DOHH2 (cell line): ENCODE measurements at regions not wholly inside any gene's neighbourhood (a gene's known extent, or its start where the extent isn't known, plus 50 kb on each side); places are given as distances from the start of the nearest gene placed in this dataset.

ENCODE experiments used
- H3F3A ChIP-seq: fragments of 200-600 bp; sonication (generic), shearing (Covaris generic); 2 replicates; pipeline ENCODE4 v1.6.0; 2016; ENCODE audit warnings: antibody characterized with exemption, mild to moderate bottlenecking; ENCODE audit not compliant: control insufficient read depth, insufficient read depth
- H3K27ac ChIP-seq: fragments of 200-600 bp; sonication (generic); 2 replicates; pipeline ENCODE4 v1.5.1; 2014; ENCODE audit warnings: low read depth, mild to moderate bottlenecking, low read length, moderate library complexity
- H3K27me3 ChIP-seq: fragments of 200-600 bp; sonication (generic); 2 replicates; pipeline ENCODE4 v1.6.1; 2014; ENCODE audit warnings: mild to moderate bottlenecking, low read length, mixed read lengths; ENCODE audit not compliant: control insufficient read depth
- H3K36me3 ChIP-seq: fragments of 200-600 bp; sonication (generic); 2 replicates; pipeline ENCODE4 v1.6.1; 2014; ENCODE audit warnings: mild to moderate bottlenecking, low read length, moderate library complexity, mixed read lengths; ENCODE audit not compliant: control insufficient read depth
- H3K4me1 ChIP-seq: fragments of 200-600 bp; sonication (generic); 2 replicates; pipeline ENCODE4 v1.6.1; 2014; ENCODE audit warnings: mild to moderate bottlenecking, low read length, mixed read lengths; ENCODE audit not compliant: control insufficient read depth
- H3K4me2 ChIP-seq: fragments of 200-600 bp; sonication (generic); 2 replicates; pipeline ENCODE4 v1.6.0; 2014; ENCODE audit warnings: mild to moderate bottlenecking, low read length, moderate library complexity
- H3K4me3 ChIP-seq: fragments of 200-600 bp; sonication (generic); 2 replicates; pipeline ENCODE4 v1.5.1; 2014; ENCODE audit warnings: mild to moderate bottlenecking, low read length, mixed read lengths
- H3K79me2 ChIP-seq: fragments of 200-600 bp; sonication (generic); 2 replicates; pipeline ENCODE4 v1.6.1; 2014; ENCODE audit warnings: mild to moderate bottlenecking, low read length, mixed read lengths; ENCODE audit not compliant: control insufficient read depth
- H3K9me2 ChIP-seq: fragments of 200-600 bp; sonication (generic); replicated peaks from 2 replicates; pipeline ENCODE4 v1.6.1; 2014; ENCODE audit warnings: mild to moderate bottlenecking, low read length, mixed read lengths; ENCODE audit not compliant: control insufficient read depth
- H3K9me3 ChIP-seq: fragments of 200-600 bp; sonication (generic); 2 replicates; pipeline ENCODE4 v1.6.1; 2014; ENCODE audit warnings: antibody characterized with exemption, low read length, mixed read lengths; ENCODE audit not compliant: control insufficient read depth, insufficient read depth
- H4K20me1 ChIP-seq: fragments of 200-600 bp; sonication (generic); 2 replicates; pipeline ENCODE4 v1.6.0; 2014; ENCODE audit warnings: low read depth, mild to moderate bottlenecking, antibody characterized with exemption, low read length, moderate library complexity; ENCODE audit not compliant: control insufficient read depth, insufficient read depth
- EZH2phosphoT487 ChIP-seq: fragments of 200-600 bp; sonication (generic); IDR thresholded peaks from 2 replicates; pipeline ENCODE4 v1.6.1; 2017; ENCODE audit warnings: borderline replicate concordance, mild to moderate bottlenecking, antibody characterized with exemption, low read length, moderate library complexity, mixed read lengths
- TF ChIP-seq, protein P1 (sequence below): fragments of 200-600 bp; sonication (generic); IDR thresholded peaks from one replicate; pipeline ENCODE4 v1.5.1; 2014; ENCODE audit warnings: antibody characterized with exemption, mild to moderate bottlenecking, low read depth, low read length; ENCODE audit not compliant: poor library complexity, severe bottlenecking

DNA sequence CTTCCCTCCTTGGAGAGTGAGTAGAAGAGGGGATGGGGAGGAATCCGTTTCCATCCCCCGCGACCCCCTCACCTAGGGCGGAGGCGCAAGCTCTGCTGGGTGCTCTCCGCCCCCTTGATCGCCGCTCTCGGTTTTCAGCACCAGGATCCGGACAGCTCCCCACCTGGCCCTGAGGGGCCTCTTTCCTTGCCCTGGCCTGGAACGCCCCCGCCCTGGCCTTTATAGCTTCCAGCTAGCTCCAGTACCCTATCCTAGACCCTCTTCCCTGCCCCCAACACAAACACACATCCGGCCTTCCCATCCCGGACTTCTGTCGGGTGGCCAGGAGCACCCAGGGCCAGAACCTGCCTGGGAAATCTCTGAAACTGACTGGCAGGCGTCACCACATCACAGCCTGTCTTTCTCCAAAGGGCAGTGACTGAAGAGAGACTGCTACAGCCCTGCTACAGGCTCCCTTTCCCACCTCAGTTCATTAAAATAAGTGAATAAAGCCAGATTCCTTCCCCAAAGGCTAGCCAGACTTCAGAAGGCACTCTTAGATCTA, 72.3 kb upstream of the LEP start:
- no peaks in the 10 kb centered on the region for H3K79me2 ChIP-seq
- no peaks in the 10 kb centered on the region for H3K9me2 ChIP-seq
- H3K9me3 ChIP-seq: no peaks in the 10 kb centered on the region
- no peak overlapping the region for H3K4me3 ChIP-seq
- peaks cover 15% of the 10 kb centered on the region for H3K4me1 ChIP-seq
- peaks cover 50% of the 10 kb centered on the region for H3K27me3 ChIP-seq
- no peak overlapping the region for H3K4me2 ChIP-seq
- no peaks in the 10 kb centered on the region for H3F3A ChIP-seq
- no peak overlapping the region for H3K27ac ChIP-seq
- TF ChIP-seq EZH2phosphoT487: no peak
- TF ChIP-seq, protein P1, sequence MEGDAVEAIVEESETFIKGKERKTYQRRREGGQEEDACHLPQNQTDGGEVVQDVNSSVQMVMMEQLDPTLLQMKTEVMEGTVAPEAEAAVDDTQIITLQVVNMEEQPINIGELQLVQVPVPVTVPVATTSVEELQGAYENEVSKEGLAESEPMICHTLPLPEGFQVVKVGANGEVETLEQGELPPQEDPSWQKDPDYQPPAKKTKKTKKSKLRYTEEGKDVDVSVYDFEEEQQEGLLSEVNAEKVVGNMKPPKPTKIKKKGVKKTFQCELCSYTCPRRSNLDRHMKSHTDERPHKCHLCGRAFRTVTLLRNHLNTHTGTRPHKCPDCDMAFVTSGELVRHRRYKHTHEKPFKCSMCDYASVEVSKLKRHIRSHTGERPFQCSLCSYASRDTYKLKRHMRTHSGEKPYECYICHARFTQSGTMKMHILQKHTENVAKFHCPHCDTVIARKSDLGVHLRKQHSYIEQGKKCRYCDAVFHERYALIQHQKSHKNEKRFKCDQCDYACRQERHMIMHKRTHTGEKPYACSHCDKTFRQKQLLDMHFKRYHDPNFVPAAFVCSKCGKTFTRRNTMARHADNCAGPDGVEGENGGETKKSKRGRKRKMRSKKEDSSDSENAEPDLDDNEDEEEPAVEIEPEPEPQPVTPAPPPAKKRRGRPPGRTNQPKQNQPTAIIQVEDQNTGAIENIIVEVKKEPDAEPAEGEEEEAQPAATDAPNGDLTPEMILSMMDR: no peak
- H3K36me3 ChIP-seq: no peaks in the 10 kb centered on the region
- H4K20me1 ChIP-seq: no peaks in the 10 kb centered on the region

- Histone ChIP-seq H3K9me2 (no peaks in the 10 kb centered on the region), H3F3A (no peaks in the 10 kb centered on the region), H3K4me3 (no peak overlapping the region), H3K36me3 (no peaks in the 10 kb centered on the region), H3K4me2 (no peak overlapping the region), H3K27ac (no peak overlapping the region), H3K9me3 (no peaks in the 10 kb centered on the region), H4K20me1 (no peaks in the 10 kb centered on the region), H3K27me3 (peaks cover 46% of the 10 kb centered on the region), H3K79me2 (no peaks in the 10 kb centered on the region), H3K4me1 (peaks cover 15% of the 10 kb centered on the region)
- TF ChIP-seq, protein P1: no peak
- no peak for TF ChIP-seq EZH2phosphoT487
Observed at GRCh38 chr7:128170461-128170860, 70.6 kb upstream of the LEP start.

DNA sequence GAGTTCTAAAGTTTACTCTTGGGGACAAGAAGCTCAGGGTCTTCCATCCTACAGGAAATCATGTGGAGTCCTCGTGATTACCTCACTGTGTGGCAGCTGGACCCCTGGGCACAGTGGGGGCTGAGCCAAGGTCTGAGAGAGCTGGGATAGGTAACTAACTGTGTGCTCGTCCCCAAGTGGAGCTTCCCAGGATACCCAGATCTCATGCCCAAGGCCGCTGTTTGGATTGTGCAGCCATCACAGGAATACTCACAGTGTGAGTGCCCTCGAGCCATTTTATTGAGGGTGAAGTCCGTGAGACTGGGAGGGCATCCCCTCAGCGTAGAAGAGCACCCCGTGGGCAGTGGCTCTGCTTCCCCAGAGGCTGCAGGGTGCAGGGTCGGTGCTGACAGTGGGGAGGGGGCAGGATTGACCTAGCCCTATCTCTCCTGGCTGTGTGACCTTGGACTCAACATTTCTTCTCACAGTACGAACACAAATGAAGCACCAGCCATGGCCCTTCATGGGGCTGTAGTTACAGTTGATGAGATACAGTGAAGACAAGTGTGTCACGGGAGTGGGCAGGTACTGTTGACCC, 69.6 kb upstream of the LEP start:
- Histone ChIP-seq H3K4me2 (no peak overlapping the region), H4K20me1 (no peaks in the 10 kb centered on the region), H3K4me1 (peaks cover 14% of the 10 kb centered on the region), H3K9me2 (no peaks in the 10 kb centered on the region), H3K27me3 (peaks cover 39% of the 10 kb centered on the region), H3K4me3 (no peak overlapping the region), H3K27ac (no peak overlapping the region), H3F3A (no peaks in the 10 kb centered on the region), H3K79me2 (no peaks in the 10 kb centered on the region), H3K9me3 (no peaks in the 10 kb centered on the region), H3K36me3 (no peaks in the 10 kb centered on the region)
- TF ChIP-seq, protein P1: no peak
- TF ChIP-seq EZH2phosphoT487: no peak
